22Rv1 (cell line): ENCODE measurements at regions not wholly inside any gene's neighbourhood (a gene's known extent, or its start where the extent isn't known, plus 50 kb on each side); places are given as distances from the start of the nearest gene placed in this dataset.

Experiments used
- ZFX ChIP-seq: fragments of 450-650 bp; IDR thresholded peaks from 2 replicates; pipeline ENCODE4 v1.6.1; 2017; ENCODE audit warnings: antibody characterized with exemption, borderline replicate concordance
- TF ChIP-seq, protein P1 (sequence below): fragments of 450-650 bp; IDR thresholded peaks from 2 replicates; pipeline ENCODE4 v1.5.1; 2017; ENCODE audit warnings: mild to moderate bottlenecking

GRCh38 chr4:89483833-89484232 is 176.2 kb upstream of the GPRIN3 start:
- TF ChIP-seq, protein P1, sequence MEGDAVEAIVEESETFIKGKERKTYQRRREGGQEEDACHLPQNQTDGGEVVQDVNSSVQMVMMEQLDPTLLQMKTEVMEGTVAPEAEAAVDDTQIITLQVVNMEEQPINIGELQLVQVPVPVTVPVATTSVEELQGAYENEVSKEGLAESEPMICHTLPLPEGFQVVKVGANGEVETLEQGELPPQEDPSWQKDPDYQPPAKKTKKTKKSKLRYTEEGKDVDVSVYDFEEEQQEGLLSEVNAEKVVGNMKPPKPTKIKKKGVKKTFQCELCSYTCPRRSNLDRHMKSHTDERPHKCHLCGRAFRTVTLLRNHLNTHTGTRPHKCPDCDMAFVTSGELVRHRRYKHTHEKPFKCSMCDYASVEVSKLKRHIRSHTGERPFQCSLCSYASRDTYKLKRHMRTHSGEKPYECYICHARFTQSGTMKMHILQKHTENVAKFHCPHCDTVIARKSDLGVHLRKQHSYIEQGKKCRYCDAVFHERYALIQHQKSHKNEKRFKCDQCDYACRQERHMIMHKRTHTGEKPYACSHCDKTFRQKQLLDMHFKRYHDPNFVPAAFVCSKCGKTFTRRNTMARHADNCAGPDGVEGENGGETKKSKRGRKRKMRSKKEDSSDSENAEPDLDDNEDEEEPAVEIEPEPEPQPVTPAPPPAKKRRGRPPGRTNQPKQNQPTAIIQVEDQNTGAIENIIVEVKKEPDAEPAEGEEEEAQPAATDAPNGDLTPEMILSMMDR = no peak
- no peak for TF ChIP-seq ZFX
